Lower leg skin (tissue), 3 donors: ENCODE measurements at regions not wholly inside any gene's neighbourhood (a gene's known extent, or its start where the extent isn't known, plus 50 kb on each side); places are given as distances from the start of the nearest gene placed in this dataset.

Experiments used
- CTCF ChIP-seq, 3 donors: fragments of 450-650 bp; IDR thresholded peaks; one replicate each; pipeline ENCODE4 v1.5.1; 2016; ENCODE audit warnings: antibody characterized with exemption in 3 of 3, mild to moderate bottlenecking in 3 of 3, moderate library complexity in 2 of 3
- POLR2A ChIP-seq, 2 donors: fragments of 450-650 bp; IDR thresholded peaks; one replicate each; pipeline ENCODE4 v1.6.1; 2016 to 2017; ENCODE audit warnings: antibody characterized with exemption in 2 of 2, mild to moderate bottlenecking in 1 of 2, moderate library complexity in 1 of 2

- TF ChIP-seq CTCF (IDR thresholded peaks at IDR 0.05) (no peak), POLR2A (IDR thresholded peaks at IDR 0.05) (no peak)
Measured at GRCh38 chr5:103919506-103919905, 356.9 kb upstream of the NUDT12 start.
